SK-N-SH treated with all-trans-retinoic acid at 6 μM for 48 hours (cell line): ENCODE measurements at regions not wholly inside any gene's neighbourhood (a gene's known extent, or its start where the extent isn't known, plus 50 kb on each side); places are given as distances from the start of the nearest gene placed in this dataset.

ENCODE experiments used
- ATAC-seq: fragments of 200-7000 bp; cut with Tn5 transposase; 3 replicates; pipeline ENCODE4 v1.9.1; 2020; ENCODE audit warnings: mild to moderate bottlenecking, moderate library complexity
- ARNTL ChIP-seq: fragments of 450-650 bp; formaldehyde crosslinking; IDR thresholded peaks from 2 replicates; pipeline ENCODE4 v1.5.0; 2020; ENCODE audit warnings: low read depth, mild to moderate bottlenecking, moderate library complexity, borderline replicate concordance
- BACH2 ChIP-seq: fragments of 250-450 bp; sonication (Bioruptor Pico); IDR thresholded peaks from 2 replicates; pipeline ENCODE4 v1.9.0; 2021; ENCODE audit warnings: mild to moderate bottlenecking, borderline replicate concordance
- CREB5 ChIP-seq: fragments of 250-450 bp; sonication (Bioruptor Pico); IDR thresholded peaks from 2 replicates; pipeline ENCODE4 v1.5.1; 2020; ENCODE audit warnings: low read depth, mild to moderate bottlenecking, moderate library complexity
- CSDC2 ChIP-seq: fragments of 250-450 bp; sonication (Bioruptor Pico); IDR thresholded peaks from 2 replicates; pipeline ENCODE4 v1.5.0; 2020; ENCODE audit warnings: mild to moderate bottlenecking, moderate library complexity
- ESRRG ChIP-seq: fragments of 250-450 bp; sonication (Bioruptor Pico); IDR thresholded peaks from 2 replicates; pipeline ENCODE4 v1.6.1; 2021; ENCODE audit warnings: mild to moderate bottlenecking
- GLIS3 ChIP-seq: fragments of 250-450 bp; sonication (Bioruptor Pico); IDR thresholded peaks from 2 replicates; pipeline ENCODE4 v1.5.0; 2020; ENCODE audit warnings: mild to moderate bottlenecking, moderate library complexity
- ISL1 ChIP-seq: fragments of 250-450 bp; sonication (Bioruptor Pico); IDR thresholded peaks from 2 replicates; pipeline ENCODE4 v2.1.2; 2022; ENCODE audit warnings: mild to moderate bottlenecking, moderate library complexity
- OSR1 ChIP-seq: fragments of 250-450 bp; sonication (Bioruptor Pico); IDR thresholded peaks from 2 replicates; pipeline ENCODE4 v1.8.0; 2022; ENCODE audit warnings: moderate library complexity, mild to moderate bottlenecking, inconsistent platforms
- POU6F1 ChIP-seq: fragments of 250-450 bp; sonication (Bioruptor Pico); IDR thresholded peaks from 2 replicates; pipeline ENCODE4 v1.8.0; 2021; ENCODE audit warnings: low read depth, mild to moderate bottlenecking, moderate library complexity, borderline replicate concordance
- PPARA ChIP-seq: fragments of 250-450 bp; sonication (Bioruptor Pico); IDR thresholded peaks from 2 replicates; pipeline ENCODE4 v1.5.0; 2020; ENCODE audit warnings: mild to moderate bottlenecking, borderline replicate concordance
- SNAI2 ChIP-seq: fragments of 250-450 bp; sonication (Bioruptor Pico); IDR thresholded peaks from 2 replicates; pipeline ENCODE4 v1.5.0; 2020; ENCODE audit warnings: mild to moderate bottlenecking, moderate library complexity
- TCF4 ChIP-seq: fragments of 250-450 bp; sonication (Bioruptor Pico); IDR thresholded peaks from 2 replicates; pipeline ENCODE4 v1.8.0; 2021; ENCODE audit warnings: mild to moderate bottlenecking, moderate library complexity, borderline replicate concordance
- TOX ChIP-seq: fragments of 250-450 bp; sonication (Bioruptor Pico); IDR thresholded peaks from 2 replicates; pipeline ENCODE4 v1.8.0; 2021; ENCODE audit warnings: mild to moderate bottlenecking, moderate library complexity, borderline replicate concordance
- ZC3H10 ChIP-seq: fragments of 250-450 bp; sonication (Bioruptor Pico); IDR thresholded peaks from 2 replicates; pipeline ENCODE4 v1.5.1; 2021; ENCODE audit warnings: mild to moderate bottlenecking, moderate library complexity
- ZFP3 ChIP-seq: fragments of 250-450 bp; sonication (Bioruptor Pico); IDR thresholded peaks from 2 replicates; pipeline ENCODE4 v1.5.0; 2020; ENCODE audit warnings: mild to moderate bottlenecking, moderate library complexity
- ZFP30 ChIP-seq: fragments of 450-650 bp; formaldehyde crosslinking; IDR thresholded peaks from 2 replicates; pipeline ENCODE4 v1.5.0; 2022; ENCODE audit warnings: mild to moderate bottlenecking, moderate library complexity
- ZNF565 ChIP-seq: fragments of 450-650 bp; formaldehyde crosslinking; conservative IDR thresholded peaks from 2 replicates; pipeline ENCODE4 v1.5.0; 2020; ENCODE audit warnings: low read depth, mild to moderate bottlenecking, moderate library complexity
- ZNF70 ChIP-seq: fragments of 450-650 bp; formaldehyde crosslinking; IDR thresholded peaks from 2 replicates; pipeline ENCODE4 v1.5.0; 2020; ENCODE audit warnings: mild to moderate bottlenecking, moderate library complexity
- ZNF8 ChIP-seq: fragments of 450-650 bp; formaldehyde crosslinking; IDR thresholded peaks from 2 replicates; pipeline ENCODE4 v1.5.0; 2020; ENCODE audit warnings: mild to moderate bottlenecking, moderate library complexity
- TF ChIP-seq, protein P1 (sequence below): fragments of 250-450 bp; sonication (Bioruptor Pico); IDR thresholded peaks from 2 replicates; pipeline ENCODE4 v1.5.1; 2021; ENCODE audit warnings: mild to moderate bottlenecking, moderate library complexity
- TF ChIP-seq, protein P2 (sequence below): fragments of 250-450 bp; sonication (Bioruptor Pico); IDR thresholded peaks from 2 replicates; pipeline ENCODE4 v1.5.0; 2020; ENCODE audit warnings: mild to moderate bottlenecking, moderate library complexity
- TF ChIP-seq, protein P3 (sequence below): fragments of 250-450 bp; sonication (Bioruptor Pico); IDR thresholded peaks from 2 replicates; pipeline ENCODE4 v1.8.0; 2020; ENCODE audit warnings: mild to moderate bottlenecking, moderate library complexity, borderline replicate concordance

- TF ChIP-seq, protein P1, sequence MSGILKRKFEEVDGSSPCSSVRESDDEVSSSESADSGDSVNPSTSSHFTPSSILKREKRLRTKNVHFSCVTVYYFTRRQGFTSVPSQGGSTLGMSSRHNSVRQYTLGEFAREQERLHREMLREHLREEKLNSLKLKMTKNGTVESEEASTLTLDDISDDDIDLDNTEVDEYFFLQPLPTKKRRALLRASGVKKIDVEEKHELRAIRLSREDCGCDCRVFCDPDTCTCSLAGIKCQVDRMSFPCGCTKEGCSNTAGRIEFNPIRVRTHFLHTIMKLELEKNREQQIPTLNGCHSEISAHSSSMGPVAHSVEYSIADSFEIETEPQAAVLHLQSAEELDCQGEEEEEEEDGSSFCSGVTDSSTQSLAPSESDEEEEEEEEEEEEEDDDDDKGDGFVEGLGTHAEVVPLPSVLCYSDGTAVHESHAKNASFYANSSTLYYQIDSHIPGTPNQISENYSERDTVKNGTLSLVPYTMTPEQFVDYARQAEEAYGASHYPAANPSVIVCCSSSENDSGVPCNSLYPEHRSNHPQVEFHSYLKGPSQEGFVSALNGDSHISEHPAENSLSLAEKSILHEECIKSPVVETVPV (CRISPR knock-in tag) = no peak
- TF ChIP-seq PPARA (CRISPR knock-in tag) = no peak
Measured at GRCh38 chr14:53350429-53350828, 197.3 kb upstream of the DDHD1 start (continued).

DNA sequence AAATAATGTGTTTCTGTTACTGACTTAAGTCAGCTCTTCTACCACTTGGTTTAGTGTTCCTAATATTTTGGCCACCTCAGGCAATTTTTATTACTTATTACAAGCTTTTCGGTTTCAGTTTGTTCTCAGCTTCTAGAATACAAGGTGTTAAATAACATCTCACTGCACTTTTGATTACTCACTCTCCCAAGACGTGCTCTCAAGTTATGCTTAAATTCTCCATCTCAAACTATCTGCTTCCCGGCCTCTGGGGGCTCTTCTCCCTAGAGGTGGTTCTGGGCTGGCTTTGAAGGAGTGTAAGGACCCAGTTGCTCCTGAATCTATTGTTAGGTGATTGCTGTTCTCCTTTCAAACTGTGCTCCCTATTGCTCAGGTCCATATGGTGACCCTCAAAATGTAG is 193.9 kb upstream of the DDHD1 start:
- no peak for ATAC-seq
- TF ChIP-seq POU6F1 (CRISPR knock-in tag) (no peak), BACH2 (CRISPR knock-in tag) (no peak), ZNF565 (CRISPR knock-in tag) (no peak), SNAI2 (CRISPR knock-in tag) (no peak), ZNF8 (CRISPR knock-in tag) (no peak), ESRRG (CRISPR knock-in tag) (no peak), GLIS3 (CRISPR knock-in tag) (no peak), ISL1 (CRISPR knock-in tag) (no peak), CREB5 (no peak), CSDC2 (no peak), TOX (CRISPR knock-in tag) (no peak)
- TF ChIP-seq, protein P2, sequence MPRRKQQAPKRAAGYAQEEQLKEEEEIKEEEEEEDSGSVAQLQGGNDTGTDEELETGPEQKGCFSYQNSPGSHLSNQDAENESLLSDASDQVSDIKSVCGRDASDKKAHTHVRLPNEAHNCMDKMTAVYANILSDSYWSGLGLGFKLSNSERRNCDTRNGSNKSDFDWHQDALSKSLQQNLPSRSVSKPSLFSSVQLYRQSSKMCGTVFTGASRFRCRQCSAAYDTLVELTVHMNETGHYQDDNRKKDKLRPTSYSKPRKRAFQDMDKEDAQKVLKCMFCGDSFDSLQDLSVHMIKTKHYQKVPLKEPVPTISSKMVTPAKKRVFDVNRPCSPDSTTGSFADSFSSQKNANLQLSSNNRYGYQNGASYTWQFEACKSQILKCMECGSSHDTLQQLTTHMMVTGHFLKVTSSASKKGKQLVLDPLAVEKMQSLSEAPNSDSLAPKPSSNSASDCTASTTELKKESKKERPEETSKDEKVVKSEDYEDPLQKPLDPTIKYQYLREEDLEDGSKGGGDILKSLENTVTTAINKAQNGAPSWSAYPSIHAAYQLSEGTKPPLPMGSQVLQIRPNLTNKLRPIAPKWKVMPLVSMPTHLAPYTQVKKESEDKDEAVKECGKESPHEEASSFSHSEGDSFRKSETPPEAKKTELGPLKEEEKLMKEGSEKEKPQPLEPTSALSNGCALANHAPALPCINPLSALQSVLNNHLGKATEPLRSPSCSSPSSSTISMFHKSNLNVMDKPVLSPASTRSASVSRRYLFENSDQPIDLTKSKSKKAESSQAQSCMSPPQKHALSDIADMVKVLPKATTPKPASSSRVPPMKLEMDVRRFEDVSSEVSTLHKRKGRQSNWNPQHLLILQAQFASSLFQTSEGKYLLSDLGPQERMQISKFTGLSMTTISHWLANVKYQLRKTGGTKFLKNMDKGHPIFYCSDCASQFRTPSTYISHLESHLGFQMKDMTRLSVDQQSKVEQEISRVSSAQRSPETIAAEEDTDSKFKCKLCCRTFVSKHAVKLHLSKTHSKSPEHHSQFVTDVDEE = no peak

- ATAC-seq = no peak
- TF ChIP-seq ZC3H10 (no peak), ZFP30 (CRISPR knock-in tag) (no peak), ARNTL (CRISPR knock-in tag) (no peak), TOX (CRISPR knock-in tag) (no peak), CREB5 (no peak), ISL1 (CRISPR knock-in tag) (no peak), BACH2 (CRISPR knock-in tag) (no peak), ZFP3 (CRISPR knock-in tag) (no peak), TCF4 (CRISPR knock-in tag) (no peak), ZNF70 (CRISPR knock-in tag) (no peak), POU6F1 (CRISPR knock-in tag) (no peak), CSDC2 (no peak), SNAI2 (CRISPR knock-in tag) (no peak), ESRRG (CRISPR knock-in tag) (no peak), PPARA (CRISPR knock-in tag) (no peak), OSR1 (CRISPR knock-in tag) (no peak)
- TF ChIP-seq, protein P1 (CRISPR knock-in tag) = no peak
- TF ChIP-seq, protein P3, sequence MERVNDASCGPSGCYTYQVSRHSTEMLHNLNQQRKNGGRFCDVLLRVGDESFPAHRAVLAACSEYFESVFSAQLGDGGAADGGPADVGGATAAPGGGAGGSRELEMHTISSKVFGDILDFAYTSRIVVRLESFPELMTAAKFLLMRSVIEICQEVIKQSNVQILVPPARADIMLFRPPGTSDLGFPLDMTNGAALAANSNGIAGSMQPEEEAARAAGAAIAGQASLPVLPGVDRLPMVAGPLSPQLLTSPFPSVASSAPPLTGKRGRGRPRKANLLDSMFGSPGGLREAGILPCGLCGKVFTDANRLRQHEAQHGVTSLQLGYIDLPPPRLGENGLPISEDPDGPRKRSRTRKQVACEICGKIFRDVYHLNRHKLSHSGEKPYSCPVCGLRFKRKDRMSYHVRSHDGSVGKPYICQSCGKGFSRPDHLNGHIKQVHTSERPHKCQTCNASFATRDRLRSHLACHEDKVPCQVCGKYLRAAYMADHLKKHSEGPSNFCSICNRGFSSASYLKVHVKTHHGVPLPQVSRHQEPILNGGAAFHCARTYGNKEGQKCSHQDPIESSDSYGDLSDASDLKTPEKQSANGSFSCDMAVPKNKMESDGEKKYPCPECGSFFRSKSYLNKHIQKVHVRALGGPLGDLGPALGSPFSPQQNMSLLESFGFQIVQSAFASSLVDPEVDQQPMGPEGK (CRISPR knock-in tag) = no peak
- TF ChIP-seq, all 23 proteins: peak for 0
Measured at GRCh38 chr14:53341324-53341723, 188.2 kb upstream of the DDHD1 start.
